Ovary (tissue), 7 donors: ENCODE measurements at regions not wholly inside any gene's neighbourhood (a gene's known extent, or its start where the extent isn't known, plus 50 kb on each side); places are given as distances from the start of the nearest gene placed in this dataset.

Source experiments
- DNase-seq, 5 donors: peaks; one replicate each; pipeline ENCODE4 v3.0.0-alpha.2; 2019 to 2020
- H3K27ac ChIP-seq, 2 donors: fragments of 200-600 bp; one replicate each; pipeline versions ENCODE4 v1.5.1 to v1.8.0; 2019 to 2022
- H3K27me3 ChIP-seq: fragments of 200-600 bp; one replicate; pipeline ENCODE4 v1.8.0; 2022
- H3K36me3 ChIP-seq: fragments of 200-600 bp; sonication (generic); one replicate; pipeline ENCODE4 v1.5.1; 2019
- H3K4me1 ChIP-seq: one replicate; pipeline ENCODE4 v1.8.1; 2013; ENCODE audit warnings: mild to moderate bottlenecking, moderate library complexity; ENCODE audit not compliant: insufficient read depth
- H3K4me3 ChIP-seq: fragments of 200-600 bp; sonication (generic); one replicate; pipeline ENCODE4 v1.5.1; 2017
- H3K9me3 ChIP-seq, 2 donors: fragments of 200-600 bp in 1 of 2; sonication (generic) in 1 of 2; one replicate each; pipeline versions ENCODE4 v1.5.1 to v1.8.1; 2013 to 2019; ENCODE audit warnings: mild to moderate bottlenecking in 1 of 2, moderate library complexity in 1 of 2
- CTCF ChIP-seq, 3 donors: fragments of 450-650 bp in 2 of 3; fragments of 200-600 bp in 1 of 3; IDR thresholded peaks; one replicate each; pipeline versions ENCODE4 v1.5.1 to v1.8.0; 2016 to 2022; ENCODE audit warnings: antibody characterized with exemption in 3 of 3, mild to moderate bottlenecking in 1 of 3
- EP300 ChIP-seq: sonication (generic); formaldehyde crosslinking; IDR thresholded peaks from one replicate; pipeline ENCODE4 v1.6.1; 2017; ENCODE audit warnings: antibody characterized with exemption
- POLR2A ChIP-seq: fragments of 450-650 bp; IDR thresholded peaks from one replicate; pipeline ENCODE4 v1.6.1; 2017; ENCODE audit warnings: antibody characterized with exemption, mild to moderate bottlenecking, moderate library complexity
- WGBS, 3 donors: extraction: QIAGEN DNeasy Blood & Tissue Kit in 1 of 3; methylation state at CpG; one replicate each; pipeline versions ENCODE4 v1.1.5 to v1.1.7; 2013 to 2017; 5-methylcytosine and 5-hydroxymethylcytosine counted together
- intact Hi-C, 4 donors: fragments of 100-400 bp; cut with DNase I; formaldehyde crosslinking; loops; one replicate each; pipeline versions ENCODE4 v1.11.0 to v1.15.1; 2022 to 2023
- donor health status: DM: no; HTN: no; CAD: no; lungs with moderate emphysema.
- donor health status: DM: no; HTN: no; CAD: no.
- donor health status: Bipolar disorder and iron deficiency.
- donor health status: DM: no; HTN: no; CAD: no.
- donor health status: DM: yes; HTN: yes; CAD: no.

- TF ChIP-seq POLR2A (no peak), CTCF (IDR thresholded peaks at IDR 0.05) (no peak), EP300 (no peak)
- no peaks in the 10 kb centered on the region for H3K27me3 ChIP-seq
- peak overlapping the region in 1 of 2 donors; percentile 21 for H3K27ac ChIP-seq
- H3K9me3 ChIP-seq = no peaks in the 10 kb centered on the region
- WGBS, 3 donors = 72 to 88% (median 81%) methylated on average over 16 to 18 of the region's 18 CpGs
- intact Hi-C loops = no loop called here
- H3K4me3 ChIP-seq = no peak overlapping the region
- no peaks in the 10 kb centered on the region for H3K36me3 ChIP-seq
- H3K4me1 ChIP-seq = peaks cover 21% of the 10 kb centered on the region
- no peak for DNase-seq
These were observed 69.5 kb upstream of the CIBAR2 start for GRCh38 chr16:85181739-85182129.

DNA sequence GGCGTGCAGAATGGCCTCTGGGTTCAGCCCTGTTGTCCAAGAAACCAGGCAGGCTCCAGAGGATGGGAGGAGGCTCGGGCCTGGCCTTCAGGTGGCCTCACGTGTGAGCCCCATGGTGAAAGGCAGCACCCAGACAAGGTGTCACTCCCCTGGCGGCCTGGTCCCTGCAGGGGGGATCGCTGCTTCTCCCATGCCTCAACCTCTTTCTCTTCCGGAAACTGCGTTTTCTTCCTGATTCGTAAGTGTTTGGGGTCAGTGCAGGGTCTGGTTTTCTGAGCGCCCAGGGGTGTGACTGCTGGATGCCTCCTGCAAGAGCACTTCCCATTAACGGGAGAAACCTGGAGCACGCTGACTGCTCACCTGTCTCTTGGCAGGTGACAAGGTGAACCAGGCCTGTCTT is 70.0 kb upstream of the CIBAR2 start:
- intact Hi-C loops = no loop called here
- peaks cover 25% of the 10 kb centered on the region for H3K4me1 ChIP-seq
- peak overlapping the region in 1 of 2 donors; percentile 15 for H3K27ac ChIP-seq
- WGBS, 3 donors = 86 to 93% (median 92%) methylated on average over 11 of the region's 11 CpGs
- TF ChIP-seq POLR2A (no peak), CTCF (IDR thresholded peaks at IDR 0.05) (no peak), EP300 (no peak)
- no peaks in the 10 kb centered on the region for H3K27me3 ChIP-seq
- no peaks in the 10 kb centered on the region for H3K9me3 ChIP-seq
- H3K36me3 ChIP-seq = no peaks in the 10 kb centered on the region
- no peak overlapping the region for H3K4me3 ChIP-seq
- DNase-seq = no peak

DNA sequence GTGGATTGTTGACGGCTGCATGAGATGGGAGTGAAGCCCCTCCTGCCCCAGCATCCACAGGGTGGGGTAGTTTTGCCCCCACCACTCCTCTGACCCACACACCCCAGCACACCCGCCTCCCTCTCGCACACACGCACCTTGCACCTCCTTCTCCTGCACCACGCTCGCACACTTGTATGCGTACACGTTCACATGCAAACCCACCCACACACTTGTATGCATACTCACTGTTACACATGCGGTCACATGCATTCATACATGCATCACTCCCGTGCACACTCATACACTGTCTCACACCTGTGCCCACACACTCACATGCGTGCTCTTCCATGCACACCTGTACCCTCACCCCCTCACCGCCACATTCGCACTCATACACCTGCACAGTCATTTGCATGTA is 70.5 kb upstream of the CIBAR2 start:
- Histone ChIP-seq H3K36me3 (no peaks in the 10 kb centered on the region), H3K27ac (no peak overlapping the region), H3K4me3 (no peak overlapping the region), H3K9me3 (no peaks in the 10 kb centered on the region), H3K27me3 (no peaks in the 10 kb centered on the region), H3K4me1 (peaks cover 25% of the 10 kb centered on the region)
- TF ChIP-seq POLR2A (no peak), CTCF (IDR thresholded peaks at IDR 0.05) (no peak), EP300 (no peak)
- 87 to 88% (median 88%) methylated on average over 13 of the region's 13 CpGs for WGBS, 3 donors
- intact Hi-C loops = no loop called here
- no peak for DNase-seq

DNA sequence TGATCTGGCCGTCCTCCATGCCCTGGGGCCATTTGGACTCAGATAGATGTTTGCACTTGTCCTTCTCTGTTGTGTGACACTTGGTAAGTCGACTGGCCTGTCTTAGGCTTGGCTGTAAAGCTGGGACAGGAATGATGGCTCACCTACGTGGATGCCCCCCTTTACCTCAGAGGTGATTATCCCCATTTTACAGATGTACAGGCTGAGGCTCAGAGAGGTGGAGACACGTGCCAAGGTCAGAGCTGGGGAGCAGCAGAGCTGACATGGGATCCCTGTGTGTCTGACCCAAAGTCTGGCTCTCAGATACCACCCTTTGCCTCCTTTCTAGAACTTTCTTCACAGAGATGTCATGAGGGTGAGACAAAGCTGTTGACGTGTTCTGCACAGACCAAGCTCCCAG is 71.3 kb upstream of the CIBAR2 start:
- Histone ChIP-seq H3K9me3 (no peaks in the 10 kb centered on the region), H3K36me3 (no peaks in the 10 kb centered on the region), H3K27me3 (no peaks in the 10 kb centered on the region), H3K4me3 (no peak overlapping the region), H3K4me1 (peaks cover 28% of the 10 kb centered on the region), H3K27ac (no peak overlapping the region)
- intact Hi-C loops = no loop called here
- 90 to 94% (median 91%) methylated on average over 5 of the region's 5 CpGs for WGBS, 3 donors
- DNase-seq = no peak
- no peak for TF ChIP-seq CTCF (IDR thresholded peaks at IDR 0.05)
- TF ChIP-seq EP300 = no peak
- no peak for TF ChIP-seq POLR2A

GRCh38 chr16:85184404-85184803 is 72.1 kb upstream of the CIBAR2 start:
- no peak overlapping the region for H3K27ac ChIP-seq
- H3K4me3 ChIP-seq = no peak overlapping the region
- no peak for DNase-seq
- no peaks in the 10 kb centered on the region for H3K36me3 ChIP-seq
- intact Hi-C loops = no loop called here
- no peak for TF ChIP-seq EP300
- no peak for TF ChIP-seq CTCF (IDR thresholded peaks at IDR 0.05)
- no peak for TF ChIP-seq POLR2A
- no peaks in the 10 kb centered on the region for H3K9me3 ChIP-seq
- peaks cover 31% of the 10 kb centered on the region for H3K4me1 ChIP-seq
- H3K27me3 ChIP-seq = no peaks in the 10 kb centered on the region
